ENCODE measurements at regions not wholly inside any gene's neighbourhood (a gene's known extent, or its start where the extent isn't known, plus 50 kb on each side); places are given as distances from the start of the nearest gene placed in this dataset.

GRCh38 chr16:5907544-5907943 is 809.9 kb upstream of the EEF2KMT start:
- TF ChIP-seq, protein P1, sequence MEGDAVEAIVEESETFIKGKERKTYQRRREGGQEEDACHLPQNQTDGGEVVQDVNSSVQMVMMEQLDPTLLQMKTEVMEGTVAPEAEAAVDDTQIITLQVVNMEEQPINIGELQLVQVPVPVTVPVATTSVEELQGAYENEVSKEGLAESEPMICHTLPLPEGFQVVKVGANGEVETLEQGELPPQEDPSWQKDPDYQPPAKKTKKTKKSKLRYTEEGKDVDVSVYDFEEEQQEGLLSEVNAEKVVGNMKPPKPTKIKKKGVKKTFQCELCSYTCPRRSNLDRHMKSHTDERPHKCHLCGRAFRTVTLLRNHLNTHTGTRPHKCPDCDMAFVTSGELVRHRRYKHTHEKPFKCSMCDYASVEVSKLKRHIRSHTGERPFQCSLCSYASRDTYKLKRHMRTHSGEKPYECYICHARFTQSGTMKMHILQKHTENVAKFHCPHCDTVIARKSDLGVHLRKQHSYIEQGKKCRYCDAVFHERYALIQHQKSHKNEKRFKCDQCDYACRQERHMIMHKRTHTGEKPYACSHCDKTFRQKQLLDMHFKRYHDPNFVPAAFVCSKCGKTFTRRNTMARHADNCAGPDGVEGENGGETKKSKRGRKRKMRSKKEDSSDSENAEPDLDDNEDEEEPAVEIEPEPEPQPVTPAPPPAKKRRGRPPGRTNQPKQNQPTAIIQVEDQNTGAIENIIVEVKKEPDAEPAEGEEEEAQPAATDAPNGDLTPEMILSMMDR (conservative IDR thresholded peaks at IDR 0.05 in 1 of 2, IDR thresholded peaks at IDR 0.05 in 1 of 2; ENCODE audit: low read depth in 1 of 2, low read length in 2 of 2), result no peak
- TF ChIP-seq EZH2 (IDR thresholded peaks at IDR 0.05; ENCODE audit: low read length, missing control alignments), result no peak
- H2AFZ ChIP-seq (ENCODE audit: low read length), result no peak overlapping the region
- H3K4me2 ChIP-seq (ENCODE audit: extremely low read depth, insufficient read depth, low read length), result no peak overlapping the region
- no peak overlapping the region for H3K27ac ChIP-seq (ENCODE audit: insufficient read depth, low read length)
- no peaks in the 10 kb centered on the region for H3K4me1 ChIP-seq (ENCODE audit: control insufficient read depth, extremely low read depth, insufficient read depth, low read length)
- H3K9ac ChIP-seq (ENCODE audit: insufficient read depth, low read length), result no peak overlapping the region
- H3K27me3 ChIP-seq (ENCODE audit: control insufficient read depth, insufficient read depth, low read length), result no peaks in the 10 kb centered on the region
- no peaks in the 10 kb centered on the region for H3K36me3 ChIP-seq (ENCODE audit: control insufficient read depth, insufficient read depth, low read length)
- no peaks in the 10 kb centered on the region for H3K79me2 ChIP-seq (ENCODE audit: control insufficient read depth, insufficient read depth, low read length)
- no peaks in the 10 kb centered on the region for H3K9me3 ChIP-seq (ENCODE audit: control insufficient read depth, insufficient read depth, low read depth, low read length)
- no peaks in the 10 kb centered on the region for H4K20me1 ChIP-seq (ENCODE audit: control insufficient read depth, extremely low read depth, insufficient read depth, low read length)
- DNase-seq (ENCODE audit: low read depth in 2 of 2), result no peak
- H3K4me3 ChIP-seq (replicated peaks in 1 of 4; ENCODE audit: control extremely low read depth in 1 of 4, insufficient read depth in 1 of 4, low read depth in 3 of 4, low read length in 4 of 4), result no peak overlapping the region

GRCh38 chr16:5906351-5906750 is 808.8 kb upstream of the EEF2KMT start:
- Histone ChIP-seq H3K9me3 (ENCODE audit: control insufficient read depth, insufficient read depth, low read depth, low read length) (no peaks in the 10 kb centered on the region), H3K4me3 (replicated peaks in 1 of 4; ENCODE audit: control extremely low read depth in 1 of 4, insufficient read depth in 1 of 4, low read depth in 3 of 4, low read length in 4 of 4) (no peak overlapping the region), H3K4me2 (ENCODE audit: extremely low read depth, insufficient read depth, low read length) (no peak overlapping the region), H2AFZ (ENCODE audit: low read length) (no peak overlapping the region), H3K27ac (ENCODE audit: insufficient read depth, low read length) (no peak overlapping the region), H3K79me2 (ENCODE audit: control insufficient read depth, insufficient read depth, low read length) (no peaks in the 10 kb centered on the region), H3K9ac (ENCODE audit: insufficient read depth, low read length) (no peak overlapping the region), H3K36me3 (ENCODE audit: control insufficient read depth, insufficient read depth, low read length) (no peaks in the 10 kb centered on the region), H4K20me1 (ENCODE audit: control insufficient read depth, extremely low read depth, insufficient read depth, low read length) (no peaks in the 10 kb centered on the region), H3K4me1 (ENCODE audit: control insufficient read depth, extremely low read depth, insufficient read depth, low read length) (no peaks in the 10 kb centered on the region), H3K27me3 (ENCODE audit: control insufficient read depth, insufficient read depth, low read length) (no peaks in the 10 kb centered on the region)
- no peak for TF ChIP-seq EZH2 (IDR thresholded peaks at IDR 0.05; ENCODE audit: low read length, missing control alignments)
- TF ChIP-seq, protein P1 (conservative IDR thresholded peaks at IDR 0.05 in 1 of 2, IDR thresholded peaks at IDR 0.05 in 1 of 2; ENCODE audit: low read depth in 1 of 2, low read length in 2 of 2), result no peak
- DNase-seq (ENCODE audit: low read depth in 2 of 2), result peak in 1 of 2 donors; percentile 71

DNA sequence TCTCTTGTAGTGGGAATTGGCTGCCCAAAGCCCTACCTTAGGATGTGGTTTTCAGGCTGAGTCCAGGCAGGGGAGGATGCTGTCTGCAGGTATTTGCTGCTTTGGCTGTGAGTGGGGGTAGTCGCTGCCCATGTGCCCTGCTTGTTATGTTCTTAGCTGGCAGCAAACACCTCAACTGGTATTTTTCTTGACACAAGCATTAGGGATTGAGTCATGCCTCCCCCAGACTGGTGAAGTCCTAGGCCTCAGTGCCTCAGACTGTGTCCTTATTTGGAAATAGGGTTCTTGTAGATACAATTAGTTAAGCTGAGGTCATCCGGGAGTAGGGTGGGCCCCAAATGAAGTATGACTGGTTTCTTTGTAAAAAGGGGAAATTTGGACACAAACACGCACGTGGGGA is 808.3 kb upstream of the EEF2KMT start:
- Histone ChIP-seq H3K4me1 (ENCODE audit: control insufficient read depth, extremely low read depth, insufficient read depth, low read length) (no peaks in the 10 kb centered on the region), H3K36me3 (ENCODE audit: control insufficient read depth, insufficient read depth, low read length) (no peaks in the 10 kb centered on the region), H3K79me2 (ENCODE audit: control insufficient read depth, insufficient read depth, low read length) (no peaks in the 10 kb centered on the region), H3K9me3 (ENCODE audit: control insufficient read depth, insufficient read depth, low read depth, low read length) (no peaks in the 10 kb centered on the region), H4K20me1 (ENCODE audit: control insufficient read depth, extremely low read depth, insufficient read depth, low read length) (no peaks in the 10 kb centered on the region), H2AFZ (ENCODE audit: low read length) (no peak overlapping the region), H3K9ac (ENCODE audit: insufficient read depth, low read length) (no peak overlapping the region), H3K4me2 (ENCODE audit: extremely low read depth, insufficient read depth, low read length) (no peak overlapping the region), H3K4me3 (replicated peaks in 1 of 4; ENCODE audit: control extremely low read depth in 1 of 4, insufficient read depth in 1 of 4, low read depth in 3 of 4, low read length in 4 of 4) (no peak overlapping the region), H3K27me3 (ENCODE audit: control insufficient read depth, insufficient read depth, low read length) (no peaks in the 10 kb centered on the region), H3K27ac (ENCODE audit: insufficient read depth, low read length) (no peak overlapping the region)
- peak in 1 of 2 donors; percentile 90 for DNase-seq (ENCODE audit: low read depth in 2 of 2)
- no peak for TF ChIP-seq EZH2 (IDR thresholded peaks at IDR 0.05; ENCODE audit: low read length, missing control alignments)
- TF ChIP-seq, protein P1 (conservative IDR thresholded peaks at IDR 0.05 in 1 of 2, IDR thresholded peaks at IDR 0.05 in 1 of 2; ENCODE audit: low read depth in 1 of 2, low read length in 2 of 2), result no peak

Data from fibroblast of lung (primary cell).